ENCODE measurements at regions not wholly inside any gene's neighbourhood (a gene's known extent, or its start where the extent isn't known, plus 50 kb on each side); places are given as distances from the start of the nearest gene placed in this dataset.

DNA sequence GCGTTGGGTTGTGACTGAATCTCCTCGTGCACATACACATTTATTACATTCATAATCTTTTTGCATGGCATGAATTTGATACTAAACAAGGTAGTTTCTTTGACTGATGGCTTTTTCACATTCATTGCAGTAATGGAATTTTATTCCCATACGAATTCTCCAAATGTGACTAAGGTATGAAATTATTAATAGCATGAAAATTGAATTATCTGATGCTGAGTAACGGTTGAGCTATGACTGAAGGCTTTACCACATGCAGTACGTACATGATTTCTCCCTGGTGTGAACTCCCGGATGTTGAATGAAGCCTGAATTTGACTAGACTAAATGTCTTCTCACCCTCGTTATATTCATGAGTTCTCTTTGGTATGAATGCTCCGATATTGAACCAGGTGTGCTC, 104.4 kb upstream of the C1GALT1 start (continued):
- TF ChIP-seq CHD7 (IDR thresholded peaks at IDR 0.05; ENCODE audit: insufficient replicate concordance, low read length) (no peak), CHD2 (IDR thresholded peaks at IDR 0.05; ENCODE audit: low read length) (no peak), RNF2 (IDR thresholded peaks at IDR 0.05; ENCODE audit: borderline replicate concordance, low read depth, low read length, missing control alignments, poor library complexity, severe bottlenecking) (no peak)
